Nephron (organoid): ENCODE measurements at regions not wholly inside any gene's neighbourhood (a gene's known extent, or its start where the extent isn't known, plus 50 kb on each side); places are given as distances from the start of the nearest gene placed in this dataset.

Experiments
- H3K27ac Mint-ChIP-seq, 3 experiments: 2 replicates each; pipeline ENCODE4 v1.8.0; 2020; ENCODE audit warnings: mixed read lengths in 3 of 3, mild to moderate bottlenecking in 2 of 3, moderate library complexity in 1 of 3
- H3K27me3 Mint-ChIP-seq: 2 replicates; pipeline ENCODE4 v1.8.0; 2021; ENCODE audit warnings: low read depth, mild to moderate bottlenecking, moderate library complexity, mixed read lengths
- H3K36me3 Mint-ChIP-seq: 2 replicates; pipeline ENCODE4 v1.8.0; 2020; ENCODE audit warnings: low read depth, mixed read lengths
- H3K4me1 Mint-ChIP-seq: 2 replicates; pipeline ENCODE4 v1.8.0; 2020; ENCODE audit warnings: mixed read lengths
- H3K4me3 Mint-ChIP-seq, 3 experiments: 2 replicates each; pipeline ENCODE4 v1.8.0; 2020; ENCODE audit warnings: mild to moderate bottlenecking in 3 of 3, mixed read lengths in 3 of 3, moderate library complexity in 2 of 3
- H3K9me3 Mint-ChIP-seq: 2 replicates; pipeline ENCODE4 v1.8.0; 2020; ENCODE audit warnings: mixed read lengths
- TF ChIP-seq, protein P1 (sequence below), 3 experiments: fragments of 200-600 bp; sonication (generic); IDR thresholded peaks; one replicate each; pipeline ENCODE4 v1.5.0; 2021; ENCODE audit warnings: antibody characterized with exemption in 3 of 3; ENCODE audit not compliant: unreplicated experiment in 3 of 3

- TF ChIP-seq, protein P1, sequence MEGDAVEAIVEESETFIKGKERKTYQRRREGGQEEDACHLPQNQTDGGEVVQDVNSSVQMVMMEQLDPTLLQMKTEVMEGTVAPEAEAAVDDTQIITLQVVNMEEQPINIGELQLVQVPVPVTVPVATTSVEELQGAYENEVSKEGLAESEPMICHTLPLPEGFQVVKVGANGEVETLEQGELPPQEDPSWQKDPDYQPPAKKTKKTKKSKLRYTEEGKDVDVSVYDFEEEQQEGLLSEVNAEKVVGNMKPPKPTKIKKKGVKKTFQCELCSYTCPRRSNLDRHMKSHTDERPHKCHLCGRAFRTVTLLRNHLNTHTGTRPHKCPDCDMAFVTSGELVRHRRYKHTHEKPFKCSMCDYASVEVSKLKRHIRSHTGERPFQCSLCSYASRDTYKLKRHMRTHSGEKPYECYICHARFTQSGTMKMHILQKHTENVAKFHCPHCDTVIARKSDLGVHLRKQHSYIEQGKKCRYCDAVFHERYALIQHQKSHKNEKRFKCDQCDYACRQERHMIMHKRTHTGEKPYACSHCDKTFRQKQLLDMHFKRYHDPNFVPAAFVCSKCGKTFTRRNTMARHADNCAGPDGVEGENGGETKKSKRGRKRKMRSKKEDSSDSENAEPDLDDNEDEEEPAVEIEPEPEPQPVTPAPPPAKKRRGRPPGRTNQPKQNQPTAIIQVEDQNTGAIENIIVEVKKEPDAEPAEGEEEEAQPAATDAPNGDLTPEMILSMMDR (IDR thresholded peaks at IDR 0.05; ENCODE audit: unreplicated experiment in 3 of 3): no peak
- Mint-ChIP-seq H3K4me1 (peaks cover 22% of the 10 kb centered on the region), H3K27me3 (no peaks in the 10 kb centered on the region), H3K36me3 (no peaks in the 10 kb centered on the region), H3K4me3 (peak overlapping the region; percentile 34 to 49 (median 38)), H3K9me3 (no peaks in the 10 kb centered on the region), H3K27ac (peak overlapping the region; percentile 28 to 72 (median 39))
These were observed 537.1 kb downstream of the INSC start for GRCh38 chr11:15651816-15652215.

DNA sequence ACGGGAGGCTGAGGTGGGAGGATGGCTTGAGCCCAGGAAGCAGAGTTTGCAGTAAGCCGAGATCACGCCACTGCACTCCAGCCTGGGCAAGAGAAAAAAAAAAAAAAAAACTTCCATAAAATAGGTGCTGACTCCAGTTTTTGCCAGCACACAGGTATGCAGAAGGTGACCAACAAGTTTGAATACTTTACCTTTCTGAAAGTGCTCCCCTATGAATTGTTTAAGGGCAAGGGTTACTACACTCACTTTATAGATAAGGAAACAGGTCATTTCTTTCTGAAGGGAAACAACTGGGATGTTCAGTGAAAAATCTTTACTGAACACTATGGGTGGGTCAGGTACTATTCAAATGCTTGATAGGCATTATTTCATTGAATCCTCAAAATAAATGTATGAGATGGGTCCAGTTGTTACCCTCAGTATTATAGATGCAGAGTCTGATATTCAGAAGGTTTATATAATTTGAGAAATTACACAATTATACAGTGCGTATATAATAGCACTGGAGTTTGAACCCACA, 538.5 kb downstream of the INSC start:
- Mint-ChIP-seq H3K9me3 (no peaks in the 10 kb centered on the region), H3K36me3 (no peaks in the 10 kb centered on the region), H3K27ac (no peak overlapping the region), H3K4me1 (peaks cover 27% of the 10 kb centered on the region), H3K4me3 (no peak overlapping the region), H3K27me3 (no peaks in the 10 kb centered on the region)
- TF ChIP-seq, protein P1 (IDR thresholded peaks at IDR 0.05; ENCODE audit: unreplicated experiment in 3 of 3): no peak

GRCh38 chr11:15654451-15654850, 539.7 kb downstream of the INSC start:
- Mint-ChIP-seq H3K9me3 (no peaks in the 10 kb centered on the region), H3K4me1 (peaks cover 27% of the 10 kb centered on the region), H3K36me3 (no peaks in the 10 kb centered on the region), H3K4me3 (no peak overlapping the region), H3K27ac (no peak overlapping the region), H3K27me3 (no peaks in the 10 kb centered on the region)
- TF ChIP-seq, protein P1 (IDR thresholded peaks at IDR 0.05; ENCODE audit: unreplicated experiment in 3 of 3): no peak

DNA sequence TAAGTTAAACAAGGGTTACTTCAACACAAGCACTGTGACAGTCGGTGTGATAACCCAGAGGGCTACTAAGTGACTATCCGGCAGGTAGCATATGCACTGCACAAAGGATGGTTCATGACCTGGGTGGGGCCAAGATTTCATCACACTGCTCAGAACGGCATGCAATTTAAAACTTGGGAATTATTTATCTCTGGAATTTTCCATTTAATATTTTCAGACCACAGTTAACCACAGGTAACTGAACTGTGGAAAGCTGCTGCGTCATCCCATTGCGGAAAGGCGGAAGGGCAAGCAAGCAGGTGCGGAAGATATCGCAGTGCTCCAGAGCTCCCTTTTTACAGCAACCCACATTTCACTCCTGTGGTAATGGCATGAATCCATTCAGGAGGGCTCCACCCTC, 540.8 kb downstream of the INSC start:
- peaks cover 27% of the 10 kb centered on the region for H3K4me1 Mint-ChIP-seq
- H3K27me3 Mint-ChIP-seq: no peaks in the 10 kb centered on the region
- H3K4me3 Mint-ChIP-seq: no peak overlapping the region
- no peak overlapping the region for H3K27ac Mint-ChIP-seq
- H3K9me3 Mint-ChIP-seq: no peaks in the 10 kb centered on the region
- TF ChIP-seq, protein P1 (IDR thresholded peaks at IDR 0.05; ENCODE audit: unreplicated experiment in 3 of 3): no peak
- H3K36me3 Mint-ChIP-seq: no peaks in the 10 kb centered on the region

GRCh38 chr11:15657264-15657663, 542.5 kb downstream of the INSC start:
- no peaks in the 10 kb centered on the region for H3K36me3 Mint-ChIP-seq

GRCh38 chr11:15660496-15660895, 545.8 kb downstream of the INSC start:
- Mint-ChIP-seq H3K9me3 (no peaks in the 10 kb centered on the region), H3K27ac (no peak overlapping the region), H3K4me1 (peaks cover 11% of the 10 kb centered on the region), H3K36me3 (no peaks in the 10 kb centered on the region), H3K27me3 (no peaks in the 10 kb centered on the region), H3K4me3 (no peak overlapping the region)
- TF ChIP-seq, protein P1 (IDR thresholded peaks at IDR 0.05; ENCODE audit: unreplicated experiment in 3 of 3): no peak

More at GRCh38 chr11:15657264-15657663, 542.5 kb downstream of the INSC start:
- Mint-ChIP-seq H3K4me3 (no peak overlapping the region), H3K27ac (no peak overlapping the region), H3K27me3 (no peaks in the 10 kb centered on the region), H3K4me1 (peaks cover 10% of the 10 kb centered on the region), H3K9me3 (no peaks in the 10 kb centered on the region)
- TF ChIP-seq, protein P1 (IDR thresholded peaks at IDR 0.05; ENCODE audit: unreplicated experiment in 3 of 3): no peak
